Mucosa of descending colon (tissue), 3 donors: ENCODE measurements at regions not wholly inside any gene's neighbourhood (a gene's known extent, or its start where the extent isn't known, plus 50 kb on each side); places are given as distances from the start of the nearest gene placed in this dataset.

ENCODE experiments used
- ATAC-seq: fragments of 200-7000 bp; cut with Tn5 transposase; one replicate; pipeline ENCODE4 v1.9.1; 2020; ENCODE audit warnings: mild to moderate bottlenecking, moderate library complexity
- DNase-seq, 3 donors: peaks; one replicate each; pipeline ENCODE4 v3.0.0-alpha.2; 2020
- H3K36me3 ChIP-seq: fragments of 200-600 bp; one replicate; pipeline ENCODE4 v1.8.0; 2021; ENCODE audit warnings: low read depth, mild to moderate bottlenecking
- H3K4me1 ChIP-seq: fragments of 200-600 bp; one replicate; pipeline ENCODE4 v1.8.0; 2021; ENCODE audit warnings: low read depth, mild to moderate bottlenecking
- H3K4me3 ChIP-seq: fragments of 200-600 bp; one replicate; pipeline ENCODE4 v1.8.0; 2021; ENCODE audit warnings: mild to moderate bottlenecking
- H3K9me3 ChIP-seq: fragments of 200-600 bp; one replicate; pipeline ENCODE4 v1.8.0; 2021; ENCODE audit warnings: mild to moderate bottlenecking
- CTCF ChIP-seq: fragments of 200-600 bp; IDR thresholded peaks from one replicate; pipeline ENCODE4 v1.8.0; 2022; ENCODE audit warnings: antibody characterized with exemption, mild to moderate bottlenecking
- intact Hi-C, 2 donors: fragments of 100-400 bp; cut with DNase I in 1 of 2; cut with micrococcal nuclease in 1 of 2; formaldehyde crosslinking; loops; one replicate each; pipeline versions ENCODE4 v1.11.0 to v1.11.1; 2022; cut with DNase I, micrococcal nuclease
- donor health status: DM: no; HTN: no; CAD: no; lungs with moderate emphysema.
- donor health status: DM: no; HTN: no; CAD: no.
- donor health status: DM: no; HTN: yes; CAD: no.

DNA sequence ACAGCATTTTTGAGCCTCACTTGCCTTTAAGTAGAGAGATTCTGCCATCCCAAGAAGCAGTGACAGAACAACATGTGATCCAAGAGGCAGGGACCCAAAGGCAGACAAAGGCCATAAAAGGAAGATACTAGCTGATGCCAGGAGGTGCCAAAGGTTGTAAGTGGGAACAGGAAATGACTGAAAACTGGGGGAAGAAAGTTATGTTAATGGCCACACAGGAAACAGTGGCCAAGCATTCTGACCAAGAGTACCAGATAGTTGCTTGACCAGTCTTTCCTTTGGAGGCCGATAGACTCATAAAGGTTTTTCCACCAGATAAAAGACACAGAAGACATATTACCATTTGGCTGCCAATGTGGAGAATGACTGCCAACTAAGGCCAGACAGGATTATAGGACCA lies 274.5 kb upstream of the PEX5L start:
- no peak overlapping the region for H3K4me3 ChIP-seq
- H3K9me3 ChIP-seq: no peaks in the 10 kb centered on the region
- TF ChIP-seq CTCF: no peak
- ATAC-seq (no peak), DNase-seq (no peak)
- no peaks in the 10 kb centered on the region for H3K4me1 ChIP-seq
- intact Hi-C loops: no loop called here
- H3K36me3 ChIP-seq: no peaks in the 10 kb centered on the region

GRCh38 chr3:180316321-180316720 lies 279.6 kb upstream of the PEX5L start:
- no peak overlapping the region for H3K4me3 ChIP-seq
- DNase-seq (no peak), ATAC-seq (no peak)
- no peak for TF ChIP-seq CTCF
- no peaks in the 10 kb centered on the region for H3K36me3 ChIP-seq
- intact Hi-C loops: no loop called here
- H3K4me1 ChIP-seq: no peaks in the 10 kb centered on the region
- H3K9me3 ChIP-seq: peaks cover 7% of the 10 kb centered on the region

GRCh38 chr3:180319461-180319860 lies 282.5 kb upstream of the TTC14 start:
- DNase-seq (no peak), ATAC-seq (no peak)
- no peak for TF ChIP-seq CTCF
- intact Hi-C loops: no loop called here
- peaks cover 9% of the 10 kb centered on the region for H3K9me3 ChIP-seq
- no peaks in the 10 kb centered on the region for H3K4me1 ChIP-seq
- no peak overlapping the region for H3K4me3 ChIP-seq
- H3K36me3 ChIP-seq: no peaks in the 10 kb centered on the region

- TF ChIP-seq CTCF: no peak
- H3K9me3 ChIP-seq: peaks cover 9% of the 10 kb centered on the region
- ATAC-seq (no peak), DNase-seq (no peak)
- no peaks in the 10 kb centered on the region for H3K36me3 ChIP-seq
- intact Hi-C loops: no loop called here
- no peak overlapping the region for H3K4me3 ChIP-seq
- H3K4me1 ChIP-seq: no peaks in the 10 kb centered on the region
Observed at GRCh38 chr3:180320631-180321030, 281.3 kb upstream of the TTC14 start.

GRCh38 chr3:180321534-180321933 lies 280.4 kb upstream of the TTC14 start:
- intact Hi-C loops: no loop called here
- no peaks in the 10 kb centered on the region for H3K36me3 ChIP-seq
- peaks cover 9% of the 10 kb centered on the region for H3K9me3 ChIP-seq
- H3K4me1 ChIP-seq: no peaks in the 10 kb centered on the region
- no peak overlapping the region for H3K4me3 ChIP-seq
- TF ChIP-seq CTCF: no peak
- no peak for DNase-seq
- ATAC-seq: no peak

DNA sequence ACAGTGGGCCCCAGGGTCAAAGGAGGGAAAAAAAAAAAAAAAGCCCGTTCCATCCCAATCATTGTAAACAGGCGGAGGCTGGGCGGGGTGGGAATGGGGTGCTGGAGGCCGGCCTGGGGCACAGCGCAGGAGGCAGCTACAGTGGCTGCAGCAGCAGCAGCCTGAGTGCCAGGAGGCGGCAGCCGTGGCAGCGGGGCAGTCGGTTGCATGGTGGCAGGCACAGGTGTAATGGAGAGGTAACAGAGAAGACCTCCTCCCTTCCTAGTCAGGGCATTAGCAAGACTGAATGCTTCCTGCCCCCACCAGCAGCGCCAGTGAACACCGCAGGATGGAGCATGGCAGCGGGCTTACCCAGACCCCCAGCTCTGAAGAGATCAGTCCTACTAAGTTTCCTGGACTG lies 279.1 kb upstream of the TTC14 start:
- ATAC-seq: no peak
- H3K9me3 ChIP-seq: peaks cover 9% of the 10 kb centered on the region
- no peak overlapping the region for H3K4me3 ChIP-seq
- intact Hi-C loops: no loop called here
- no peaks in the 10 kb centered on the region for H3K4me1 ChIP-seq
- no peak for TF ChIP-seq CTCF
- no peak for DNase-seq
- H3K36me3 ChIP-seq: no peaks in the 10 kb centered on the region
